ENCODE measurements at regions not wholly inside any gene's neighbourhood (a gene's known extent, or its start where the extent isn't known, plus 50 kb on each side); places are given as distances from the start of the nearest gene placed in this dataset.

DNA sequence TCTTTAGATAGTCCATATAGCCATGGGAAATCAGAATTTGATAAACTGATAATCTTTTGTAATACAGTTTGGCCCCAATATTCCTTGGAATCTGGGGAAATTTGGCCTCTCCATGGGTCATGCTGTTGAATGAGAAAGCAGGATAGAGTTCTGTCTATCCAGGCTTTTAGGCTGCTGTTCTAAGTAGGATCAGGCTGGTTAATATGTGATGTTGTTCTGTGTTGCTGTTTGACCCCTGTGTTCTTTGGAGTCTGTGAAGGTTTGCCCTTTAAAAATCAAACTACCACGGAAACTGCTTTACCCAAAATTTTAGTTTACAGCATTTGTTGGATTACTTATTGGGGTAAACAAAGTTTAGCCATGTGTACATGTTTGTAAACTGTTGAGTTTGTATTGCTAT lies 114.5 kb downstream of the ZNF330 start (continued):
- TF ChIP-seq SIN3A (IDR thresholded peaks at IDR 0.05; ENCODE audit: borderline replicate concordance in 2 of 2, control insufficient read depth in 1 of 2, low read depth in 2 of 2, low read length in 2 of 2) (no peak), GABPB1 (CRISPR knock-in tag; IDR thresholded peaks at IDR 0.05) (no peak), SETDB1 (IDR thresholded peaks at IDR 0.05; ENCODE audit: low read length) (no peak), POLR2B (IDR thresholded peaks at IDR 0.05; ENCODE audit: low read depth, partially characterized antibody) (no peak), PHF20 (IDR thresholded peaks at IDR 0.05; ENCODE audit: partially characterized antibody) (no peak), SMAD1 (IDR thresholded peaks at IDR 0.05; ENCODE audit: low read depth, low read length, partially characterized antibody) (no peak)
- TF ChIP-seq, protein P1, sequence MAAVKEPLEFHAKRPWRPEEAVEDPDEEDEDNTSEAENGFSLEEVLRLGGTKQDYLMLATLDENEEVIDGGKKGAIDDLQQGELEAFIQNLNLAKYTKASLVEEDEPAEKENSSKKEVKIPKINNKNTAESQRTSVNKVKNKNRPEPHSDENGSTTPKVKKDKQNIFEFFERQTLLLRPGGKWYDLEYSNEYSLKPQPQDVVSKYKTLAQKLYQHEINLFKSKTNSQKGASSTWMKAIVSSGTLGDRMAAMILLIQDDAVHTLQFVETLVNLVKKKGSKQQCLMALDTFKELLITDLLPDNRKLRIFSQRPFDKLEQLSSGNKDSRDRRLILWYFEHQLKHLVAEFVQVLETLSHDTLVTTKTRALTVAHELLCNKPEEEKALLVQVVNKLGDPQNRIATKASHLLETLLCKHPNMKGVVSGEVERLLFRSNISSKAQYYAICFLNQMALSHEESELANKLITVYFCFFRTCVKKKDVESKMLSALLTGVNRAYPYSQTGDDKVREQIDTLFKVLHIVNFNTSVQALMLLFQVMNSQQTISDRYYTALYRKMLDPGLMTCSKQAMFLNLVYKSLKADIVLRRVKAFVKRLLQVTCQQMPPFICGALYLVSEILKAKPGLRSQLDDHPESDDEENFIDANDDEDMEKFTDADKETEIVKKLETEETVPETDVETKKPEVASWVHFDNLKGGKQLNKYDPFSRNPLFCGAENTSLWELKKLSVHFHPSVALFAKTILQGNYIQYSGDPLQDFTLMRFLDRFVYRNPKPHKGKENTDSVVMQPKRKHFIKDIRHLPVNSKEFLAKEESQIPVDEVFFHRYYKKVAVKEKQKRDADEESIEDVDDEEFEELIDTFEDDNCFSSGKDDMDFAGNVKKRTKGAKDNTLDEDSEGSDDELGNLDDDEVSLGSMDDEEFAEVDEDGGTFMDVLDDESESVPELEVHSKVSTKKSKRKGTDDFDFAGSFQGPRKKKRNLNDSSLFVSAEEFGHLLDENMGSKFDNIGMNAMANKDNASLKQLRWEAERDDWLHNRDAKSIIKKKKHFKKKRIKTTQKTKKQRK (IDR thresholded peaks at IDR 0.05; ENCODE audit: borderline replicate concordance, low read depth, low read length): no peak

DNA sequence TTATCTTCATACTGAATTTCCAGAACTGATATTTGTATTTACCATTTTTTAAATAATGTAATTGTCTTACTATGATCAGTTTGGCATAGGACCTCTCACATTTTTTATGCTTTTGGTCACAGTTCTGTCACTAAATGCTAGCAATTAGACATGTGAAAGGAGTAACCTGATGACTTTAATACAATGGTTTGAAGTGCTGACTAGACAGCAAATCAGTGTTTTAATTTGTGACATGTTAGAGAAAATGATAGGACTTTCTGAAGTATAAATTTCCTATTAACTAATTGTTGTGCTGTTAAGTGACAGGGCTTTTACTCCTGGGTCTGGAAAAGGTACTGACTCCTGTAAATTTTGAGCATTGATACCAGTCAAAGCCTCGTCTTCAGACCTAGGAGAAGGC lies 117.5 kb downstream of the ZNF330 start:
- intact Hi-C loops (cut with micrococcal nuclease): no loop called here
- Histone ChIP-seq H3K9ac (ENCODE audit: insufficient read depth in 1 of 2, low read depth in 2 of 2, low read length in 2 of 2) (no peak overlapping the region), H3K4me2 (ENCODE audit: insufficient read depth, low read length) (no peak overlapping the region), H3K9me3 (replicated peaks; ENCODE audit: control insufficient read depth, insufficient read depth, low read depth, low read length) (no peaks in the 10 kb centered on the region), H3K36me3 (ENCODE audit: control insufficient read depth, insufficient read depth, low read length) (no peaks in the 10 kb centered on the region), H4K20me1 (replicated peaks; ENCODE audit: control insufficient read depth, insufficient read depth, low read length) (no peaks in the 10 kb centered on the region), H3K4me3 (no peak overlapping the region), H3K9me1 (ENCODE audit: control insufficient read depth, insufficient read depth, low read length) (no peaks in the 10 kb centered on the region), H3K4me1 (replicated peaks in 1 of 2; ENCODE audit: control insufficient read depth in 2 of 2, insufficient read depth in 2 of 2, low read length in 2 of 2) (0 out of 5 replicates have a peak, but pooled peaks cover 0 to 2% of the 10 kb centered on the region in 2 experiments), H3K79me2 (ENCODE audit: control insufficient read depth, insufficient read depth, low read length) (peaks cover 17% of the 10 kb centered on the region; the same call in 1 of the 3 replicates), H3K27me3 (ENCODE audit: control insufficient read depth in 2 of 2, insufficient read depth in 2 of 2, low read length in 2 of 2) (no peaks in the 10 kb centered on the region), H3K27ac (ENCODE audit: extremely low read depth, low read depth, low read length) (no peak overlapping the region), H2AFZ (ENCODE audit: low read depth, low read length) (no peak overlapping the region)
- in situ Hi-C loops (cut with MboI): no loop called here
- ATAC-seq: no peak
- BruUV-seq (replicated peaks): no TSS peak
- POLR2A ChIA-PET: no interaction called here
- 14% methylated on average over 1 of the region's 1 CpG for WGBS (ENCODE audit: insufficient coverage, low coverage, missing lambda C conversion rate)
- no peak for TF ChIP-seq MXI1 (IDR thresholded peaks at IDR 0.05; ENCODE audit: low read depth, low read length)
- no peak for TF ChIP-seq CCNT2 (IDR thresholded peaks at IDR 0.05; ENCODE audit: borderline replicate concordance, extremely low read depth, insufficient read length, low read depth, low read length)
- no peak for TF ChIP-seq ZNF431 (CRISPR knock-in tag; IDR thresholded peaks at IDR 0.05)
- TF ChIP-seq ZNF12 (CRISPR knock-in tag; IDR thresholded peaks at IDR 0.05): no peak
- no peak for TF ChIP-seq SAFB2 (IDR thresholded peaks at IDR 0.05; ENCODE audit: borderline replicate concordance, low read depth, low read length, severe bottlenecking)
- no peak for TF ChIP-seq DPF2 (IDR thresholded peaks at IDR 0.05)
- TF ChIP-seq HMG20A (CRISPR knock-in tag; conservative IDR thresholded peaks at IDR 0.05): no peak
- TF ChIP-seq GABPB1 (CRISPR knock-in tag; IDR thresholded peaks at IDR 0.05): no peak
- no peak for TF ChIP-seq ZBTB8A (IDR thresholded peaks at IDR 0.05; ENCODE audit: partially characterized antibody)
- peak; percentile 35; the same call in 1 of the 2 replicates for TF ChIP-seq ZNF316 (IDR thresholded peaks at IDR 0.05)
- no peak for TF ChIP-seq NELFE (IDR thresholded peaks at IDR 0.05; ENCODE audit: insufficient read depth, insufficient read length)
- TF ChIP-seq MAFF (IDR thresholded peaks at IDR 0.05; ENCODE audit: low read length): 0 out of 2 replicates have a peak, but pooled peaks have one; percentile 13
- no peak for TF ChIP-seq DACH1 (IDR thresholded peaks at IDR 0.05; ENCODE audit: partially characterized antibody)
- no peak for TF ChIP-seq CBX3 (IDR thresholded peaks at IDR 0.05; ENCODE audit: borderline replicate concordance in 1 of 2, low read length in 2 of 2)
- no peak for TF ChIP-seq HSF4 (CRISPR knock-in tag; IDR thresholded peaks at IDR 0.05; ENCODE audit: borderline replicate concordance)
- no peak for TF ChIP-seq RFX1 (IDR thresholded peaks at IDR 0.05)
- CTCF ChIA-PET (ENCODE audit: low intra/inter-chr PET ratio): no interaction called here
- no peak for FAIRE-seq
- no peak for DNase-seq (ENCODE audit: extremely low read depth in 1 of 4, low spot score in 3 of 4)
